ENCODE measurements at regions not wholly inside any gene's neighbourhood (a gene's known extent, or its start where the extent isn't known, plus 50 kb on each side); places are given as distances from the start of the nearest gene placed in this dataset.
"Not testable (repeated sequence)": the region's sequence is repeated elsewhere in the genome, so short reads cannot be mapped to it uniquely, and the experiment has no call there.

DNA sequence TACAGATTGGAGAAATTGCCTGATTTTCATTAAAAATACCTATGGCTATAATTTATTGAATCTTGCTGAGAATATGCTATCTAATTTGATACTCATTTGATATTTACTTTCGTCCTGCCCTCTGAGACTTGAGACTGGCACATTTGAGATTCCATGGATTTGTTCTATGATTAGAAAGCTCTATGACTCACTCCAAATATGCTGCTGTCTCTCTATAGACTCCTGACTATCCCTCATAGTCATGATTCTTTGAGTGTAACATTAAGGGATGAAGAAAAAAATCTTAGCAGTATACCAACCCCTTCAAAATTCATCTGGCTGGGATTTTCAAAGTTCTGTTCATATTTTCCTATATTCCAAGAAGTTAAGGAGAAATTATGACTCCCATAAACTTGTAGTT is 191.9 kb downstream of the LRIG3 start:
- DNase-seq = no peak

DNA sequence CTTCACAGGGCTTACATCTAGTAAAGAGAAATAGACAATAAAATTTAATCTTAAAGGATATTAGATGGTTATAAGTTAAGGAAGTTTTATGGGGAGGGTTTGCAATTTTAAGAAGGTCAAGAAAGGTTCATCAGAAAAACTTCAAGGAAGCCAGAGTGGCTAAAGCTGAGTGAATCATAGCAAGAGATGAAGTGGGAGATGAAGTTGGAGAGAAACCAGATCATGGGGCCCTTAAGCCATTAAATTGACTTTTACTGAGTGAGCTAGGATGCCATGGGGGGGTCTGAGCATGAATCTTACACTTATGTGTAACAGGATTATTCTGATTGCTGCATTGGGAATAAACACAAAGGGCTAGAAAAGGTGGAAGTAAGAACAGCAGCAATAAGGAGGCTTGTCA is 189.2 kb downstream of the LRIG3 start:
- no peak for DNase-seq

DNA sequence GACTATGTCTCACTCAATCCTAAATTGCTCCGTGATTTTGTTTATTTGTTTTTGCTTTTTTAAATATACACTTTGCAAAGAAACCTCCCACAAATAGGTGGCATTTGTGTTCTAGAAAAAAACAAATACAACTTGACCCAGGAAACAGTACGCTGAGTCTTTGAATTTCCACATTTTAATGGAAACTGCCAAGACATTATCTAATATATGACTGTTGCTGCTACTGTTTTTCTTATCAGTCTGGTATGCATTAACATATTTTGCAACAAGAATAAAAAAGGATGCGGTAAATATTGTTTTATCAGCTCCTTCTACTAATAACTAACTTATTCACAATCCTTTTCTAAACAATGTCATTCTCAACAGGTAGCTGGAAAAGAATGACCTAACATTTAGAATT is 187.4 kb downstream of the LRIG3 start:
- DNase-seq = no peak

DNA sequence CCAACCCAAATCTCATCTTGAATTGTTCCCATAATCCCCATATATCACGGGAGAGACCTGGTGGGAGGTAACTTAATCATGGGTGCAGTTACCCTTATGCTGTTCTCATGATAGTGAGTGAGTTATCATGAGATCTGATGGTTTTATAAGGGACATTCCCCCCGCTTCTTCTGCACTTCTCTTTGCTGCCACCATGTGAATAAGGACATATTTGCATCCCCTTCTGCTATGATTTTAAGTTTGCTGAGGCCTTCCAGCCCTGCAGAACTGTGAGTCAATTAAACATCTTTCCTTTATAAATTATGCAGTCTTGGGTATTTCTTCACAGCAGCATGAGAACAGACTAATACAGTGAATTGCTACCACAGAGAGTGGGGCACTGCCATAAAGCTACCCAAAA is 179.1 kb downstream of the LRIG3 start:
- no peak for DNase-seq

DNA sequence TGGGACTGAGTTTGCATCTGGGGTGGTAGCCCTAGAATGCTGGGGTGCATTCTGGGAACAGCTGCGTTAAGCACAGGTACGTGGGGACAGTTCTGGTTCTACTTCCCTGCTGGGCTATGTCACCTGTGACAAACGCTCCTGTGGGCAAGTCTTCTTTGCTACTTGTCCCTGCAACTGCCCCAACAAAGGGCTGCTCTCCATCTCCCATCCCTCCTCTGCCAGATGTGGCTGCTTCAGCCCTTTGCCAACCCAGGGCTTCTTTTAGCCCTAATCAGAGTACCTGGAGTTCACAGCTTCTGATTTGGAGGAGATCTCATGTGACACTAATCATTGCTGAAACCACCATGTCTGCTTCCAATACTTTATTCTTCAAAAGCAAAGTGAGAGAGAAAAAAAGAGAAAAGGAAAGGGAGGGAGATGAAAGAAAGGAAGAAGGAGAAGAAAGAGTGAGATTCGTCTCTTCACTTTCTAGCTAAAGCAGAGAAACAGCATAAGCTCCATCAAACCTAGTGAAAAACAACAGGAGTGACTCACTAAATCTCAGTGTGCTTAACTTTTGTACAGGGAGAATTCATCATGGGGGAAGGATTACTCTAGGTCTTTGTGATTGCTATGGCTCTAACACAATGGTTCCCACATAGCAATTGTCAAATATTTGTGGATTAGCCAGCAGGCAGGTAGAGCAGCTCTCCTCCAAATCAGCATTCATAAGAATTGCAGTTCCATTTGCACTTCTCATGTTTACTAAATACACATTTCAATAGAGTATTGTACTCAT is 174.8 kb downstream of the LRIG3 start:
- no peak for DNase-seq

DNA sequence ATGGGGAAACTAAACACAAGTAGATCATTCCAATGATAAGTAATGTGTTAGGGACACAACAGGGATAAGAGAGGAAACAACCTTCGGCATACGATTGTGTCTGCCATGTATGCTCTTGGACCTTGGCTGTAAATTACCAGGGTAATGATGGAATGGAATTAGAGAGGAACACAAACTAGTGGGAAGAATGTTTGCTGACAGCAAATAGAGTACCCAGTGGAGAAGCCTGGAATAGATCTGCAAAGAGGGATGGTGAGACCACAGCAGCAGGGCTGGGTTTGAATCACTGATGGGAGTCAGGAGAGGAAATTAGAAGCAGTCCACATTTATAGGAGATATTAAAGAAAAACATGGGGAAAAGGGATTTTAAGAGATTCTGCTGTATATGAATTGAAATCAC is 172.8 kb downstream of the LRIG3 start:
- no peak for DNase-seq

DNA sequence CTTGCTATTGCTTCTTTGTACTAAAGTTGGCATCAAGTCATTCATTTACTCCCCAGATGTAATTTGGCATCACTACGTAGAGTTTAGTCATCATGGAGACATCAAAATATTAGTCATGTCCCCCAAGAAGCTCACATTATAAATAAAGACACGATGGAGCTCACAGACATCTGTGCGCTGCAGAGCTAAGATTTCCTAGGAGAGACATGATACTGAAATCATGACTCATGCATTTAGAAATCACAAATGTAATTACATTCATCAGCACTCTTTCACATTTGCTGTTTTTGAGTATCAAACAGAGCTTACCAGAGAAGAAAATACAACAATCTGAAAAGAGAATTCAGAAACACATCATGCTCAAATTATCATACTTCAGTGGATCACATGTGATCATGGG is 169.8 kb downstream of the LRIG3 start:
- DNase-seq = no peak

DNA sequence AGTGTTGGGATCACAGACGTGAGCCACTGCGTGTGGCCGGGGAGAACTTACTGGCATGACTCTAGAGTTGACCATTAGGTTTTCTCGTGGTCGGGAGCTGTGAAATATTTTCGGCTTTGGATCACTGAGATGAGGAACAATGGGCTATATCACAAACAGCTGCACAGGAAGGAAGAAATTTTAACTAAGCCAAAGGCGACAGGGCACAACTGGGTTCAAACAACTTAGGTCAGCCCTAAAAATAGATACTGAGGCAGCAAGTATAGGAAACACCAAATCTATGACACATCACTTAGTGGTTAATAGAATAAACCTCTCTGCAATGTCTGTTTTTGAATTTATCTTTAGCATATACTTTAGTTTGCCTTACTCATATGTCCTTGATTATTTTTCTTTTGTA is 162.9 kb downstream of the LRIG3 start:
- no peak for DNase-seq

DNA sequence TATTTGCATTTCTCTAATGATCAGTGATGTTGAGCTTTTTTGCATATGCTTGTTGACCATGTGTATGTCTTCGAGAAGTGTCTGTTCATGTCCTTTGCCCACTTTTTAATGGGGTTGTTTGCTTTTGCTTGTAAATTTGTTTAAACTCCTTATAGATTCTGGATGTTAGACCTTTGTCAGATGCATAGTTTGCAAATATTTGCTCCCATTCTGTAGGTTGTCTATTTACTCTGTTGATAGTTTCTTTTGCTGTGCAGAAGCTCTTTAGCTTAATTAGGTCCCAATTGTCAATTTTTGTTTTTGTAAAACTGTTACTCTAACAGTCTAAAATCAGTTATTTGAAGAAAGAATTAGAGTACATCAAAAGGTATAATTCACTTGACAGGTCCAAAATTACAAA is 160.6 kb downstream of the LRIG3 start:
- DNase-seq = not testable (repeated sequence)

DNA sequence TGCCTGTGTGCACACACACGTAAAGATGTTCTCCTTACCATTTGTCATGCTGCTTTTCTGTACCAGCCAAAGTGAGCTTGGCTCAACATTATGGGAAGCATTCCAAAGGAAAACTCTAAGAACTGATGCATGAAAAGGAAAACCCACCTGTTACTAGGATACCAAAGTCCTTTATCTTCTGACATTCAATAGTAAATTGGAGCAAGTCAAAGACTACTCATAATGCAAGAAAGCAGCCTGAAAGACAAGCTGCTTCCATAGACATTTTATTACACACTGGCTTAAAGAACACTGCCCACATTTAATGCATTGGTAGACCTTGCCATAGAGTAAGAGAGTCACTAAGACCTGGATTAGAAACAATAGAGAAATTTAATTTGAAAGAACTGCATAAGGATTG is 159.0 kb downstream of the LRIG3 start:
- DNase-seq = no peak

DNA sequence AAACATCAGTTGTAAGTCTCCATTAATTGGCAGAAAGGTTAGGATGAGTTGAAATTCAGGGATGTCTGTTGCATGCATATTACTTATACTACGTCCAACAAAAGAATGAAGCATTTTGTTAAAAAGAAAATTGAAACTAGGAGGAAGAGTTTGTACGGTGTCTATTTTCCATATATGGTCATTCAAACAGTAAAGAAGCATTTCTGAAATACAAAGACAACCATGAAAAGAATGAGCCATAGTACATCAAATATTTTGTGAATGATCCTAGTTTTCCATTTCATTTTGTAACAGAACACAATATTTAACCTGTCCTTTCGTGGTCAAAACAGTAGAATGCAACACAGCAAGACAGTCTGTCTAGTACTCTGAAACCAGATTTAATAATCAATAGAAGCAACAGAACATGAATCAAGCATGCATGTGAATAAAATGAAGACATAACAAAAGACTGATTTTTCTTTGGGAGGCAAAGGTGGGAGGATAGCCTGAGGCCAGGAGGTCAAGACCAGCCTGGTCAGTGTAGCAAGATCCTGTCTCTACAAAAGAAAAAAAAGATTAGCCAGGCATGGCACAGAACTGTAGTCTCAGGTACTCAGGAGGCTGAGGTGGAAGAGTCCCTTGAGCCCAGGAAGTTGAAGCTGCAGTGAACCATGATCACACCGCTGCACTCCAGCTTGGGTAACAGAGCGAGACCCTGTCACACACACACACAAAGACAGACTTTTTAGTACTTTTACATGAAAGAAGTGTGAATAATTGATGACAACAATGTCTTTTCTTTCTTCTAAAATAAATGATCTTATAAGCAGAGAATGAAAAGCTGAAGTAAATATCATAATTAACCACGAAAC is 156.0 kb downstream of the LRIG3 start:
- DNase-seq = no peak

DNA sequence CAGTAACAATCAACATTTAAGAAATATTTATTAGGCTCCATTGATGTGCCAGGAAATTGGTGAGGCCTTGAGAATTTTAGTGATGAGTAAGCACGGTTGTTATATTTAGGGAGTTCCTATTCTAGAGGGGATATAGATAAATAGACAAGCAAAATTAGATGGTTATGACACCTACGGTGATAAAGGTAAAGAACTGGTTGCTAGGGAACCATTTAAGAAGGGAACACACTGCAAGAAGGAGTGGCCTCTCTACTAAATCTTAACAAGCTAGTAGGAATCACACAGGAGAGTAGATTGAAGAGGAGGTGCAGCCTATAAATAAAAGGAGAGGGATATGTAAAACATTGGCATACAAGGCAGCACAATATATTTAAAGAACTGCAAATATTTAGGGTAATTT is 155.2 kb downstream of the LRIG3 start:
- DNase-seq = no peak

DNA sequence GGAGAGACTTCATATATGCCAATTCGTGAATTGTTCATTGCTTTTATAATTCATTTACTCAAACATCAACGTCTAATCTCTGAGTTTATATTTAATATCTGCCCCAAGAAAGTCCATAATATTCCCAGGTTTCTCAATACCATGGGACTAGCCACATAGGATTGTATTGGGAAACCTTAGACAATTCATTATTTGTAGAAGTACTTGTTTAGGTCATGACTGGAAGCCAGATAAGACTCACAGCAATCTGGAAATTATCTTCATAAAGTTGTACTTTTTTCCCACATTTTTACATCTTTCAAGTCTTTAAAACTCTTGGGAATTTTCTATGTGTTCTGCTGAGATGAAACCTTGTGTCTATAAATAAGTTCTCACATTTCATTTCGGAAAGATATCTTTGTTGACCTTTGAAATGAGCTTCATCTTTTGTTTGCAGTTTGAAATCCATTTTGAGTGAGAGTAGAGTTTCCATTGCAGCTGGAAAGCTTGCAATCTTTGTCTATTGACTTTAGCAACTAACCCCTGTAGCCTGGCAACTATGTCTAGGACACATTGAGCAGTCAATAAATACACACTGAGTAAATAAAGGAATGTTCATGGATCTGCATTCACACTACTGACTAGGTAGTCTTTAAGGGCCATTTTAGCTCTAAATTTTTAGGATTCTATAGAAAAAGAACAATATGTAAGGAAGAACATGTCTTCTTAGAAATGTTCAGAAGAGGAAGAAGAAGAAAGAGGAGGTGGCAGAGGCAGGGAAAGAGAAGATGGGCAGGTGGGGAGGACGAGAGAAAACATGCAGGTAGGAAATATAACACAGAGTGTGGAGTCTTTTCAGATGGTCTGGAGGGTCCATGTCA is 154.4 kb downstream of the LRIG3 start:
- no peak for DNase-seq

DNA sequence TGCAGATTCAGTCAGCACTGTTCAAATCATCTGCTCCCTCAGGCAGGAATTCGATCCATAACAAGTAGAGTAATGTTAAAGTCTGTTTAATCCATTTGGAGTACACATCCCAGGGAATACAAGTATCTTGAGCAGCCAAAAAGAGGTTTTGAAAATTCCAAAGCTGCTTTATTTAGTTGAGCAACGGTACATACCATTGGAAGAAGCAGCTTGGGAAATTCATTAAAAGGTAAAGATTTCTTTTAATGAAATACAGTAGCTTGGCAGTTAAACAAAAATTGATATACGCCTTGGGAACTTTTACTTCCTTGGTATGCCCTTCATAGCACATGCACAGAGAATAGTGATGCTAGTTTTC is 153.8 kb downstream of the LRIG3 start:
- DNase-seq = no peak

DNA sequence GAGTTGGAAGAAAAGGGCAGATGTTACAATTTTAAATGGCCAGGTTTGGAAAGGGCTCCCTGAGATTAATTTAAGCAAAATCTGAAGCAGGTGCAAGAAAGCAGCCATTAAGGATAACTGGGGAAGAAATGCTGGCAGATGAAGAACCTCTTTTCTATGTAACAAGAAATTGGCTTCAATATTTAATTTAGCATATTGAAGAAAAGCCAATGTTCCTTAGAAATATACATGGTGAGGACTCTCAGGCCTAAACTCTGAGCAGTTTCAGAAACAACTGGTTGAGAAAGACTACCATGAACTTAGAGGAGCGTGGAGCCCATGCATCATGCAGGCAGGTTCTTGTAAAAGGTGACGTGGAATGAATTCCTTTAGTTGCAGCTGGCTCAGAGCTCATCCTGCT is 152.8 kb downstream of the LRIG3 start:
- DNase-seq = no peak

DNA sequence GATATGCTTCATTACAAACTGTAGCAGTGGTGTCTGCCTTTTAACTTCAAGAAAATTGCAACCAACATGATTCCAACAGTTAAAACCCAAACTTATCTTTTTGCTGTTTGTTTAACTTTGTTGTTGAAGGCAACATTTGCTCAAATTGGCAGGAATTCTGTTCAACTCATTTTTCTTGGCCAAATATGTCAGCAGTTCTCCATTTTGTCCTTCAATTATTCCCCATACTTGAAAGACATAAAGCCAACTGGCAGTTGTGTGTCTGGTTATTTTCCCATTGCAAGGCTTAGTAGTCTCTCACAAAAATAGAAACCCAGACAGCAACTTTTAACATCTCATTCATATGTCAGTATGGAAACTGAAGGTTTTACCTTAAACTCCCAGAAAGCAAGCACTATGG is 146.3 kb downstream of the LRIG3 start:
- DNase-seq = no peak

DNA sequence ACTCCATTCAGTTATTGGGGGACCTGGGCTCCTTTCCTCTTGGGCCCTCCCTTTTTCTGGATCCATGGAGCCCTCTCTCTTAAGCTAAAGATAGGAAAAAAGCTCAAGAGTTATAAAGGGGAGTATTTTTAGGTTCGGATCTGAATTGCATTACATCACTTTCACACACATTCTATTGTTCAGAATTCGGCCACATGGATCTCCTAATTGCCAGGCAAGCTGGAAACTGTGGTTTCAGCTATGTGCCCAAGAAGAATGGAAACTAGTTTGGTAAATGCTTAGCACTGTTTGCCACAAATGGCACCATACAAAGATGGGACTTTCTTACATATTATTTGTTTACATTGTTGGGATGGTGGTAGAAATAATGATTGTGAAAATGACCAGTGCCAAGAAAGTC is 145.6 kb downstream of the LRIG3 start:
- no peak for DNase-seq

DNA sequence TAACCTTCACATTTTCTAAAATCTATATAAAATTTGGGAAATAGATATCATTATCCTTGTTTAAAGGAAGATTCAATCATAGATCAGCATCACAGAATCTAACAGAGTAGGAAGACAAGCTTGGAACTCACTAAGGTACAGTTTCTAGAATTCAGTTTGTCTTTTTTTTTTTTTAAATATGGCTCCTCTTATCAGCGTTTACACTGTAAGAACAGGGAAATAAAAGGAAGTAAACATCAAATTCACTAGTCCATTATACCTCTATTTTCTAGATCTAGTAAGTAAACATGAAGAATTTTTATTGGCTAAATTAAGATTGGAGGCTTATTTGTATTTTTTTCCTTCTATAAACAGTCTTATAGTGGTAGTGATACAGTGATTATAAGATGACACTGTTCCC is 144.9 kb downstream of the LRIG3 start:
- DNase-seq = no peak

DNA sequence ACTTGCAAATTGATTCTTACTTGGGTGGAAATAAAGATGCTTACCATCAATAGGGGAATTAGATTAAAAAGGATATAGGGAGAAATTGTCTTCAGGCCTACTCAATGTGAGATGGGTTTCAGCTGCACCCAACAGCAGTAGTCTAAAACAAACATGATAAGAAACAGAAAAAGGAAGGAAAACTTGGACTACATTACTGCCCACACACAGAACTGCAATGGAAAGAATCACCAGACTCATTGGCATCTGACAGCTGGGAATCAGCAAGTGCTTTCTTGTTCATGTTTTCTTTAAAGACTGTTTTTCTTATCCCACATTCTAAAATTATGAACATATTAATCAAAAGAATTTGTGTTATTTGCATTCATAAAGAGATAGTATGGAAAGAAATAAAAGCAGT is 144.2 kb downstream of the LRIG3 start:
- DNase-seq = no peak

DNA sequence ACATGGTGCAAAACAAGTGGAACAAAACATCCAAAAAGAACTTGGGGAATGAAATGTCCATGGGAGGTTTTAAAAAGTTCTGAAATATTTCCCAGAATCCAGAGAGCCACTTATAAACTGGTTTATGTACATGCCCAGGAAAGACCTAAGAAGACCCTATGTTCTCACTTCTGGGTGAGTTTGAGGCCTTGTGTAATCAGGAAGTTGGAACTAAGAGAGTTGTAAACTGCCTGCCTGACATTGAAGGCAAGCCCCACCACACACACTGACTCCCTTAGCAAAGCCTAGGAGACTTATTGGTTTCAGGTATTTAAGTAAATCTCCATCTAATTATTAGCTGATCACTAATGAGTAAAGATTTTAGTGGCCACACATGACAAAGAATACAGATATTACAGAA is 142.5 kb downstream of the LRIG3 start:
- DNase-seq = no peak

DNA sequence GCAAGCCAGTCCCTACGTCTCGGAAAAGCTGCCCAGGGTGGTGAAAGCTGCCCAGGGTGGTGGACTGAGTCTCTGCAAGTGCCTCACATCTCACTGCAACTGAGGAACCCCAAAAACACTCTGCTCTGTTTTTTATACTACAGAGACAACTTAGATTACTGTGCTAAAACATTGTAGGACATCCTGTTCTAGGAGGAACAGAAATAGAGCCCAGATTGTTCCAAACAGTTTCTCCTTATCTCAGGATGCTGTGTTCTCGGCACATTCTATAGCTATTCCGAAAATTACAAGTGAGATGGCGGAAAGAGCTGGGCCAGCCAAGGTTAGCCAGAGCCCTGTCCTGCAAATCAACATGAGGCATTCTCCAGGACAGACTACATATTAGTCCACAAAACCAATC is 138.7 kb downstream of the LRIG3 start:
- no peak for DNase-seq

DNA sequence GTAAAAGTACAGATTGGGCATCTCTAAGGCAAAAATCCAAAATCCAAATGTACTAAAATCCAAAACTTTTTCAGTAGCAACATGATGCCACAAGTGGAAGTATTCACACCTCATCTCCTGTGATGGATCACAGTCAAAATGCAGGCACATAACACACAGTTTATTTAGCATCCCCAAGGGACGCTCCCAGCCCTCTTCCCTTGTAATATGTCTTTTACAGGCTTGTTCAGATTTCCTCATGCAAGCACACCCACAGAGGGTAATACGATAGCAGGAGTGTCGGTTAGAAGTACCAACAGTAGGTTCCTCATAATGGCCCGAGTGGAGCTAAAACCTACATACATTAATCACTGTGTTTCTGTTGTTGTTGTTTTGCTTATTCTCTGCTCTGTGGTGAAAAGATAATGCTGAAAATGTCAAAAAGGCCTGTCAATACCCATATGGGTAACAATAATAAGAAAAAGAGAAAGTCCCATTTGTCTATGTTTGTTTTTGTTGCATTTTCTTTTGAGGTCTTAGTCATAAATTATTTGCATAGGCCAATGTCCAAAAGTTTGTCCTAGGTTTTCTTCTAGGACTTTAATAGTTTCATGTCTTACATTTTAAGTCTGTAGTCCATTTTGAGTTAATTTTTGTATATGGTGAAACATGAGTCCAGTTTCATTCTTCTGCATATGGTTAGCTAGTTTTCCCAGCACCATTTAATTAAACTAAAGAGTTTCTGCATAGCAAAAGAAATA is 133.1 kb downstream of the LRIG3 start:
- DNase-seq = no peak
